Left ventricle myocardium inferior (tissue), 1 donor: ENCODE measurements at regions not wholly inside any gene's neighbourhood (a gene's known extent, or its start where the extent isn't known, plus 50 kb on each side); places are given as distances from the start of the nearest gene placed in this dataset.

Source experiments
- DNase-seq: peaks from one replicate; pipeline ENCODE4 v3.0.0-alpha.2; 2020
- H3K27ac ChIP-seq: fragments of 200-600 bp; replicated peaks from 2 replicates; pipeline ENCODE4 v1.8.0; 2021
- H3K27me3 ChIP-seq: fragments of 200-600 bp; 2 replicates; pipeline ENCODE4 v1.8.0; 2021; ENCODE audit warnings: low read depth
- H3K36me3 ChIP-seq: fragments of 200-600 bp; 2 replicates; pipeline ENCODE4 v1.8.0; 2021
- H3K4me1 ChIP-seq: fragments of 200-600 bp; 2 replicates; pipeline ENCODE4 v1.8.0; 2021
- H3K4me3 ChIP-seq: fragments of 200-600 bp; 2 replicates; pipeline ENCODE4 v1.8.0; 2021; ENCODE audit warnings: mild to moderate bottlenecking, moderate library complexity
- H3K9me3 ChIP-seq: fragments of 200-600 bp; replicated peaks from 2 replicates; pipeline ENCODE4 v1.8.0; 2021
- intact Hi-C: fragments of 100-400 bp; cut with micrococcal nuclease; formaldehyde crosslinking; loops from one replicate; pipeline ENCODE4 v1.11.0; 2022
- TF ChIP-seq, protein P1 (sequence below): fragments of 200-600 bp; IDR thresholded peaks from 2 replicates; pipeline ENCODE4 v1.8.0; 2021; ENCODE audit warnings: antibody characterized with exemption, mild to moderate bottlenecking, borderline replicate concordance
- donor health status: DM: no; HTN: yes; CAD: no; lungs with severe emphysema.

DNA sequence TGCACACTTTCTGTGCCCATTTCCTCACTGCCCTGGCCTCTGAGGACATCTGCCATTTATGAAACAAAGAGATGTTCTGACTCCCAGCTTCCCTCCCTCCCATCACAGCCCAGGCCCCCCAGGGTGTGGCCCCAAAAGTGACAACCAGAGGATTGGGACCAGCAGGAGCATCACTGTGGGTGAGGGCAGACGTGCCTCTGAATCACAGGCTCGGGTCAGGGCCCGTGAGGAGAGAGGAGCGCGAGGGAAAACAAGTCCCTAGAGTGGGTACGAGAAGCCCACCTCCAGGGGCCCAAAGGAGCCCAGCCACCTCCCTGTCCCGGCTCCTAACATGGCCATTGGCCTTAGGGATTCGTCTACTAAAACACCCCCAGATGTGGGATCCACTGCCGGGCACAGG, 138.0 kb upstream of the FSTL4 start:
- intact Hi-C loops: no loop called here
- no peaks in the 10 kb centered on the region for H3K4me1 ChIP-seq
- no peaks in the 10 kb centered on the region for H3K9me3 ChIP-seq
- no peak for DNase-seq
- no peaks in the 10 kb centered on the region for H3K36me3 ChIP-seq
- H3K27me3 ChIP-seq: peaks cover 33% of the 10 kb centered on the region
- H3K27ac ChIP-seq: no peak overlapping the region
- no peak overlapping the region for H3K4me3 ChIP-seq
- TF ChIP-seq, protein P1, sequence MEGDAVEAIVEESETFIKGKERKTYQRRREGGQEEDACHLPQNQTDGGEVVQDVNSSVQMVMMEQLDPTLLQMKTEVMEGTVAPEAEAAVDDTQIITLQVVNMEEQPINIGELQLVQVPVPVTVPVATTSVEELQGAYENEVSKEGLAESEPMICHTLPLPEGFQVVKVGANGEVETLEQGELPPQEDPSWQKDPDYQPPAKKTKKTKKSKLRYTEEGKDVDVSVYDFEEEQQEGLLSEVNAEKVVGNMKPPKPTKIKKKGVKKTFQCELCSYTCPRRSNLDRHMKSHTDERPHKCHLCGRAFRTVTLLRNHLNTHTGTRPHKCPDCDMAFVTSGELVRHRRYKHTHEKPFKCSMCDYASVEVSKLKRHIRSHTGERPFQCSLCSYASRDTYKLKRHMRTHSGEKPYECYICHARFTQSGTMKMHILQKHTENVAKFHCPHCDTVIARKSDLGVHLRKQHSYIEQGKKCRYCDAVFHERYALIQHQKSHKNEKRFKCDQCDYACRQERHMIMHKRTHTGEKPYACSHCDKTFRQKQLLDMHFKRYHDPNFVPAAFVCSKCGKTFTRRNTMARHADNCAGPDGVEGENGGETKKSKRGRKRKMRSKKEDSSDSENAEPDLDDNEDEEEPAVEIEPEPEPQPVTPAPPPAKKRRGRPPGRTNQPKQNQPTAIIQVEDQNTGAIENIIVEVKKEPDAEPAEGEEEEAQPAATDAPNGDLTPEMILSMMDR: no peak

DNA sequence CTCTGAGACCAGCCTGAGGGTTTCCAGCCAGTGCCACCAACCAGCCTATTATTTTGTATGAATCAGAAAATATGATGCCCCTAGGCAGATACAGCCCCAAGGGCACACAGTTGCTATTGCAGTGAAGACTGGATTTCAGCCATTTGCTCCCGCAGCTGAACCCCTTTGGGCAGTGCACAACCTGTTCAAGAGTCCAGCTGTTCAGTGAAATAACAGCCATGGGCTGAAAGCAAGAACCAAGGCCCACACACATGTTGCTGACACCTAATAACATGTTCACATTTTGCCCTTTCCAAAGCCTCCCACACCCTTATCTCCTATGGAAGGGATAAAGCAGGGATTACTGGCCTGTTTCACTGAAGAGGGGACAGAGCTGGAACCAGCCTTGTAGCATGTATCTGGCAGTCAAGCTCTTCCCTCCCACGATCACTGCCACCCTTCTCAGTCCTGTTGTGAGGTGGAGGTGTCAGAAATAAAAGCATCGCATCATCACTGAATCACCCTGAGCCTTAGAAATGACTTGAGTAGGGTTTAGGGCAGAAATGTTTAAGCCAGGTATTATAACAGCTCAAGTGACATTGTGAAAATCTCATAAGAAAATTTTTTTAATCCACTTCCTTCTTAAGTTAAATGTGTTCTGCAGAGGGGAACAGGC, 137.1 kb upstream of the FSTL4 start:
- intact Hi-C loops: no loop called here
- Histone ChIP-seq H3K9me3 (no peaks in the 10 kb centered on the region), H3K36me3 (no peaks in the 10 kb centered on the region), H3K4me1 (no peaks in the 10 kb centered on the region), H3K4me3 (no peak overlapping the region), H3K27me3 (peaks cover 28% of the 10 kb centered on the region), H3K27ac (no peak overlapping the region)
- DNase-seq: no peak
- TF ChIP-seq, protein P1: no peak

DNA sequence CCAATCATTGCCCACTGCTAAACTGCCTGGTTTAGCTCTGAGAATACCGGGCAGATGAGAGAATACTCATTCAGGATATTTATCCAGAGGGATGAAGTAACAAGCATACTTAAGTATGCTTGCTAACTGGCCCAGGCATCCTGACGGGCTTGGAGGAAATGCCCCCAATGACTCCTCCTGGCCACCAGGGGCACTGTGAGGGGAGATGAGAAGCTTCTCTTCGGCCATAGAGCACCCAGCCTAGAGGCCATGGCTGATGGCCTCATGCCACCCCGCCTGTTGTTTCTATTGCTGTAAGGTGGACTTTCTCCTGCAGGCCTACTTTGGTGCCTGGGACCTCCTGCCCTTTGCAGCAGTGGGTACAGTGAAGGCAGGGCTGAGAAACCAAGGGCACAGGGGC, 134.5 kb upstream of the FSTL4 start:
- Histone ChIP-seq H3K9me3 (no peaks in the 10 kb centered on the region), H3K4me3 (no peak overlapping the region), H3K4me1 (no peaks in the 10 kb centered on the region), H3K27ac (no peak overlapping the region), H3K27me3 (peaks cover 44% of the 10 kb centered on the region), H3K36me3 (no peaks in the 10 kb centered on the region)
- intact Hi-C loops: no loop called here
- TF ChIP-seq, protein P1: no peak
- no peak for DNase-seq

DNA sequence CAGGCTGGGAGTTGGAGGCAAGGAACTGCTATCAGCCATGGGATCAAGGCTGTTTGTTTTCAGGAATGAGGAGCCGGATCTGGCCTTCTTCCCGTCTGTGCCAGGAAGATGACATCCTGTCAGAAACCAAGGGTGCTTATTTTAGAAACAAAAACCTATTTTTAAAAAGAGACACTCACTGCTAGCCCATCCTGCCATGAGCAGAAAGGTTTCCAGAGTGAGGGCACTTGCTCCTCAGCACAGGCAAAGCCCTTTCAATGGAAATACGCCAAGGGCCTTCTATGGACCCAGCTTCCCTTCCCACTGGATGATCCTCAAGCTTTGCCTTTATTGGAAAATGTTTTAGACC, 132.6 kb upstream of the FSTL4 start:
- no peak overlapping the region for H3K4me3 ChIP-seq
- DNase-seq: no peak
- no peaks in the 10 kb centered on the region for H3K36me3 ChIP-seq
- H3K9me3 ChIP-seq: no peaks in the 10 kb centered on the region
- peaks cover 52% of the 10 kb centered on the region for H3K27me3 ChIP-seq
- TF ChIP-seq, protein P1: no peak
- H3K27ac ChIP-seq: no peak overlapping the region
- intact Hi-C loops: no loop called here
- H3K4me1 ChIP-seq: no peaks in the 10 kb centered on the region

DNA sequence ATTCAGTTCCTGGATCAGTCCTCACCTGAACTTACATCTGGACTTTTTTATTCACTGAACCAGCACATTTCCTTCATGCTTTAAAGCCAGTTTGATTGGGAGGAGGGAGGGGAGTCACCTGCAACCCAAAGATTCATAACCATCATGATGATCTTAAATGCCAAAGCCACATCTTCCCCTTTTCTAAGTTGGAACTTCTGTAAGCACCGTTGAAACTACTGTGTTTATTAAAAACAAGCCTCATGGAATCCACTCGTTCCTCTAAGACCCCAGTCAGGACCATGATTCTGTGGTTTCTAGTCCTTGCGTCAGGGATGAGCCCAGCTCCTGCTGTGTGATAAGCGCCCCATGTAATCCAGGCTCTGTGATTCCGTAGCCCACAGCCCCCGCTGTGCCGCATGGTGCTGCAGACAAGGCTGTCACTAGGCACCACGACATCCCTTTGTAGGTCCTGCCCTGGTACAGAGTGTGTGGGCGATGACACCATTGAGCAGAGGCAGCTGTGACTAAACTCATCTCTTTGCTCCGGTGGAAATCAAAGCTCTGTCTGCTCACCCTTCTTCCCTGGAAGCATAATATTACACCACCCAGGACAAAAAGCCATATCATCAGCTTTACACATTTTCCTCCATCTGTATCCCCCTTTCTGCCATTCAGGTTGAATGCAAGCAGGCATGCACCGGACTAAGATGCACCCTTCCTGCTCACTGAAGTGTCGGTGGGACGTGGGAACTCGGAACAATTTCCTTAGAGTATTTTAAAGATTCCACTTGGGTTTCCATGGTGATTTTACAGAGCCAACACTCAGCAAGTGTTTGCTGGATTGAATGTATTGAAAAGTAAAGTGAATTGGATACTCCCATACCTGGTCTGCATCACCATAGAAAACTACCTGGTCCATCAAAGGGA, 132.0 kb upstream of the FSTL4 start:
- H3K4me3 ChIP-seq: no peak overlapping the region
- intact Hi-C loops: no loop called here
- no peak overlapping the region for H3K27ac ChIP-seq
- TF ChIP-seq, protein P1: no peak
- H3K27me3 ChIP-seq: peaks cover 54% of the 10 kb centered on the region
- no peaks in the 10 kb centered on the region for H3K4me1 ChIP-seq
- no peaks in the 10 kb centered on the region for H3K36me3 ChIP-seq
- DNase-seq: no peak
- H3K9me3 ChIP-seq: no peaks in the 10 kb centered on the region
